ENCODE measurements at regions not wholly inside any gene's neighbourhood (a gene's known extent, or its start where the extent isn't known, plus 50 kb on each side); places are given as distances from the start of the nearest gene placed in this dataset.
A peak's percentile ranks its signal among the peaks of the same experiment; 100 is the strongest.

- TF ChIP-seq CTCF (IDR thresholded peaks at IDR 0.05) (peak; percentile 50), EZH2 (IDR thresholded peaks at IDR 0.05; ENCODE audit: borderline replicate concordance, insufficient read depth, low read depth, low read length, poor library complexity, severe bottlenecking) (no peak)
Observed at GRCh38 chr20:40741507-40742106, 52.6 kb upstream of the MAFB start.

Data from B cell (primary cell).